K562 (cell line): ENCODE measurements at regions not wholly inside any gene's neighbourhood (a gene's known extent, or its start where the extent isn't known, plus 50 kb on each side); places are given as distances from the start of the nearest gene placed in this dataset.

Source experiments
- ATAC-seq: fragments of 200-7000 bp; cut with Tn5 transposase; 3 replicates; pipeline ENCODE4 v1.9.1; 2020; ENCODE audit warnings: moderate library complexity
- BruUV-seq: library from RNA; stranded (reverse); fragments of 400-500 nt; replicated peaks from 2 replicates; lab custom pipeline; 2021; lab: Mats Ljungman, UMichigan
- CTCF ChIA-PET: fragments of 300-600 bp; formaldehyde crosslinking; extraction: SDS; loops from one replicate; lab custom pipeline; 2021; ENCODE audit warnings: low intra/inter-chr PET ratio; lab: Yijun Ruan, JAX
- POLR2A ChIA-PET: fragments of 300-600, 350-650 bp; sonication (Branson Sonifier 250); formaldehyde crosslinking; extraction: SDS; loops from one replicate; lab custom pipeline; 2021; ENCODE audit warnings: antibody characterized with exemption, inconsistent platforms; lab: Yijun Ruan, JAX
- DNase-seq, 4 experiments: peaks; one replicate each; pipeline versions ENCODE4 v3.0.0 to v3.0.0-alpha.2; 2011 to 2018; ENCODE audit warnings: low spot score in 3 of 4, mixed read lengths in 3 of 4; ENCODE audit errors: extremely low read depth in 1 of 4
- FAIRE-seq: peaks from 2 replicates; lab custom pipeline; 2011; peaks lifted over from hg19 to GRCh38; lab: Jason Lieb, UNC
- H2AFZ ChIP-seq: 2 replicates; pipeline ENCODE4 v1.6.0; 2011; ENCODE audit warnings: low read depth, low read length, control low read depth, inconsistent platforms
- H3K27ac ChIP-seq: fragments of 200-600 bp; 3 replicates; pipeline ENCODE4 v1.8.0; 2011; ENCODE audit warnings: low read depth, mild to moderate bottlenecking, control low read depth, inconsistent platforms, low read length, moderate library complexity, mixed read lengths; ENCODE audit errors: extremely low read depth
- H3K27me3 ChIP-seq, 2 experiments: fragments of 300-600 bp in 1 of 2; 2 replicates in 1 of 2; 3 replicates in 1 of 2; pipeline versions ENCODE4 v1.6.0 to v1.8.0; 2011; ENCODE audit warnings: inconsistent platforms in 2 of 2, low read length in 2 of 2, mild to moderate bottlenecking in 1 of 2, mixed read lengths in 1 of 2, moderate library complexity in 1 of 2; ENCODE audit not compliant: control insufficient read depth in 2 of 2, insufficient read depth in 2 of 2
- H3K36me3 ChIP-seq: fragments of 300-600 bp; 3 replicates; pipeline ENCODE4 v1.8.0; 2011; ENCODE audit warnings: mild to moderate bottlenecking, low read length, inconsistent platforms; ENCODE audit not compliant: control insufficient read depth, insufficient read depth
- H3K4me1 ChIP-seq, 2 experiments: fragments of 200-600 bp in 1 of 2; replicated peaks in 1 of 2; 2 replicates in 1 of 2; 3 replicates in 1 of 2; pipeline versions ENCODE4 v1.5.1 to v1.8.0; 2011; ENCODE audit warnings: inconsistent platforms in 2 of 2, low read length in 2 of 2, mild to moderate bottlenecking in 1 of 2, mixed read lengths in 1 of 2, moderate library complexity in 1 of 2; ENCODE audit not compliant: control insufficient read depth in 2 of 2, insufficient read depth in 2 of 2
- H3K4me2 ChIP-seq: 2 replicates; pipeline ENCODE4 v1.6.1; 2011; ENCODE audit warnings: low read length, control low read depth, inconsistent platforms, mixed read lengths; ENCODE audit not compliant: insufficient read depth
- H3K4me3 ChIP-seq: fragments of 200-600 bp; sonication (generic), shearing (Covaris generic); 2 replicates; pipeline ENCODE4 v1.5.1; 2016; ENCODE audit warnings: control low read depth, inconsistent platforms
- H3K79me2 ChIP-seq: fragments of 200-600 bp; 3 replicates; pipeline ENCODE4 v1.8.0; 2011; ENCODE audit warnings: low read length, inconsistent platforms; ENCODE audit not compliant: control insufficient read depth, insufficient read depth
- H3K9ac ChIP-seq, 2 experiments: 2 replicates each; pipeline versions ENCODE4 v1.6.0 to v1.6.1; 2011; ENCODE audit warnings: low read depth in 2 of 2, low read length in 2 of 2, control low read depth in 1 of 2, inconsistent platforms in 1 of 2, mild to moderate bottlenecking in 1 of 2, mixed read lengths in 1 of 2; ENCODE audit not compliant: insufficient read depth in 1 of 2
- H3K9me1 ChIP-seq: one replicate; pipeline ENCODE4 v1.6.0; 2011; ENCODE audit warnings: inconsistent platforms, mild to moderate bottlenecking, low read length, moderate library complexity; ENCODE audit not compliant: control insufficient read depth, insufficient read depth
- H3K9me3 ChIP-seq: replicated peaks from 2 replicates; pipeline ENCODE4 v1.5.1; 2011; ENCODE audit warnings: low read depth, low read length, inconsistent platforms; ENCODE audit not compliant: control insufficient read depth, insufficient read depth
- H4K20me1 ChIP-seq: replicated peaks from 2 replicates; pipeline ENCODE4 v1.6.1; 2011; ENCODE audit warnings: low read length, inconsistent platforms, mixed read lengths; ENCODE audit not compliant: control insufficient read depth, insufficient read depth
- CUX1 ChIP-seq: fragments of 200-800 bp; sonication (Bioruptor generic); IDR thresholded peaks from 2 replicates; pipeline ENCODE4 v1.6.1; 2016; ENCODE audit warnings: missing genetic modification characterization, missing compliant biosample characterization
- FOXJ2 ChIP-seq: fragments of 200-800 bp; sonication (Bioruptor generic); IDR thresholded peaks from 2 replicates; pipeline ENCODE4 v1.6.1; 2016; ENCODE audit warnings: missing genetic modification characterization, missing compliant biosample characterization
- MBD2 ChIP-seq: sonication (generic); IDR thresholded peaks from 2 replicates; pipeline ENCODE4 v1.6.1; 2016; ENCODE audit warnings: low read depth, borderline replicate concordance
- MEF2A ChIP-seq: IDR thresholded peaks from 2 replicates; pipeline ENCODE4 v1.6.1; 2011; ENCODE audit warnings: low read depth, mild to moderate bottlenecking, low read length, moderate library complexity; ENCODE audit not compliant: control insufficient read depth
- MYBL2 ChIP-seq, 2 experiments: fragments of 450-650 bp in 1 of 2; sonication (generic) in 1 of 2; formaldehyde crosslinking in 1 of 2; IDR thresholded peaks; 2 replicates each; pipeline versions ENCODE4 v1.6.1 to v1.8.1; 2017 to 2022; ENCODE audit warnings: borderline replicate concordance in 1 of 2, inconsistent platforms in 1 of 2, low read depth in 1 of 2, mild to moderate bottlenecking in 1 of 2, missing genetic modification reagents in 1 of 2, moderate library complexity in 1 of 2
- NFYB ChIP-seq: IDR thresholded peaks from 2 replicates; pipeline ENCODE4 v1.6.1; 2011; ENCODE audit warnings: mild to moderate bottlenecking, moderate library complexity; ENCODE audit not compliant: insufficient read length; ENCODE audit errors: extremely low read depth
- POLR2A ChIP-seq: fragments of 450-650 bp; conservative IDR thresholded peaks from 2 replicates; pipeline ENCODE4 v1.6.1; 2016
- TBP ChIP-seq: optimal IDR thresholded peaks from 2 replicates; pipeline ENCODE3; 2011; ENCODE audit warnings: low read depth, low read length, improper control_type of control experiment
- ZC3H4 ChIP-seq: sonication (generic); formaldehyde crosslinking; IDR thresholded peaks from 2 replicates; pipeline ENCODE4 v1.9.0; 2021; ENCODE audit warnings: missing genetic modification reagents, borderline replicate concordance
- WGBS: fragments of 100-300 bp; shearing (Covaris generic); methylation state at CpG from one replicate; pipeline ENCODE4 v1.1.6; 2016; ENCODE audit warnings: low coverage, mixed read lengths; ENCODE audit not compliant: insufficient coverage; ENCODE audit errors: missing lambda C conversion rate; 5-methylcytosine and 5-hydroxymethylcytosine counted together
- in situ Hi-C: fragments of 300-500 bp; cut with MboI; formaldehyde crosslinking; loops from 4 replicates; pipeline ENCODE4 v1.15.0; 2018; ENCODE audit warnings: inconsistent platforms, mixed read lengths
- intact Hi-C: fragments of 100-400 bp; cut with micrococcal nuclease; formaldehyde crosslinking; loops from 2 replicates; pipeline ENCODE4 v1.14.2; 2022

DNA sequence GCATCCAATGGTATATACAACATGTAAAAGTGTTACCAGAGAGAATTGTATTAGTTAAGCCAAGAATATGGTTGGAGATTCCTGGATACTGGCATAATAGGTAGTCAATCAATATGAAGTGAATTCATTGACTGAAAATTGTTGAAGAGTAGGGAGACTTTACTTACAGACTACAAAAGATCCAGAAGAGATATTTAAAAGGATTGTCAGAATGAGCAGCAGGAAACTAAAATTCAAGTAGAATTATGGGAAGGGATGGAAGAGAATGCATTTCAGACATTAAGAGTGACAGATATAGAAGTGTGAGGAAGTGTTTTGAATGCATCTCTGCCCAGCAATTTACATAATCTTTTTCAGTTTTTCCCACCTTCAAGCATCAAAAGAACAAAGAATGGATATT lies 62.3 kb upstream of the POM121L12 start (continued):
- TF ChIP-seq CUX1 (CRISPR knock-in tag) (no peak), MBD2 (no peak)
- TF ChIP-seq, all 486 proteins: peak for 0

DNA sequence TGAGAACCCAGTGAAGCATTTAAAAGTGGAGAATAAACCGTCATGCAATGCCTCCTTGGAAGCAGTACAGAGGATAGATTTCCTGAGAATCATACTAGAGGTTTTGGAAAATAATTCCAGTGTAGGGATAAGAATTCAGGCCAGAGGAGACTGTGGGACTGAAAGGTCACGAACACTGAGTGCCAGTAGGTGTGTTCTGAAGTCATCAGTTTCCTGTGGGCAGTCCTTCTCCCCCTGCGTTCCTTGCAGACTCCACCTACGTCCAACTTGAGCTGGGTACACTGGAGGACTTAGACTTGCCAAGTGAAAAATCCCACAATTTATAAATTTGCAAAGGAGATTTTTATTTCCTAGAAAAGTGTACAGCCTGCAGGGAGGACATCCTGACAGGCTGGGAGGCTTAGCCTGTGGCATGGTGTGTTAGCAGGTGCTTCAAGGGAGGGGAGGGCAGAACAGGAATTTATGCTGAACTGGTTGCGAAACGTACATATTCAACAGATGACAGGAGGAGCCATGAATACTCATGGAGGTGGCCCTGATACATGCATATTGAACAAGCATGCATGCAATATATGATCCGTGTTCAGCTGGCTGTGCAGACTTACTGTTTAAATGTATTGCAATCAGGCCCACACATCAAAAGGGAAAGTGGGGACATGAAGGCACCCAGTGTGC lies 72.9 kb upstream of the POM121L12 start:
- H3K9me3 ChIP-seq, result no peaks in the 10 kb centered on the region; the same call in 1 of the 2 replicates
- no peaks in the 10 kb centered on the region for H3K36me3 ChIP-seq
- FAIRE-seq, result no peak
- POLR2A ChIA-PET, result no interaction called here
- no peak overlapping the region for H3K27ac ChIP-seq
- no peaks in the 10 kb centered on the region for H3K4me1 ChIP-seq
- DNase-seq, result no peak
- no peak for ATAC-seq
- H3K9ac ChIP-seq, result no peak overlapping the region
- in situ Hi-C loops (no loop called here), intact Hi-C loops (no loop called here)
- no peak for TF ChIP-seq FOXJ2 (tag)
- TF ChIP-seq MEF2A, result no peak
- no peak for TF ChIP-seq TBP
- TF ChIP-seq MYBL2 (IDR thresholded peaks at IDR 0.05; ENCODE audit: low read depth), result no peak
- TF ChIP-seq MYBL2 (CRISPR knock-in tag; IDR thresholded peaks at IDR 0.05; ENCODE audit: borderline replicate concordance), result no peak
- no peak for TF ChIP-seq POLR2A
- no peak for TF ChIP-seq NFYB
- no peak for TF ChIP-seq ZC3H4 (CRISPR knock-in tag)
- no peaks in the 10 kb centered on the region for H3K27me3 ChIP-seq
- H3K79me2 ChIP-seq, result no peaks in the 10 kb centered on the region
- no peak overlapping the region for H3K4me3 ChIP-seq
- no TSS peak for BruUV-seq
- H4K20me1 ChIP-seq, result no peaks in the 10 kb centered on the region
- H3K9me1 ChIP-seq, result no peaks in the 10 kb centered on the region
- WGBS, result 3% methylated on average over 7 of the region's 7 CpGs
- H3K4me2 ChIP-seq, result no peak overlapping the region
- CTCF ChIA-PET, result no interaction called here
- H2AFZ ChIP-seq, result no peak overlapping the region
